ENCODE measurements at regions not wholly inside any gene's neighbourhood (a gene's known extent, or its start where the extent isn't known, plus 50 kb on each side); places are given as distances from the start of the nearest gene placed in this dataset.
A peak's percentile ranks its signal among the peaks of the same experiment; 100 is the strongest.

- no peak for DNase-seq (ENCODE audit: low spot score)
Measured at GRCh38 chr20:24052599-24053275, 64.2 kb upstream of the GGTLC1 start.

DNA sequence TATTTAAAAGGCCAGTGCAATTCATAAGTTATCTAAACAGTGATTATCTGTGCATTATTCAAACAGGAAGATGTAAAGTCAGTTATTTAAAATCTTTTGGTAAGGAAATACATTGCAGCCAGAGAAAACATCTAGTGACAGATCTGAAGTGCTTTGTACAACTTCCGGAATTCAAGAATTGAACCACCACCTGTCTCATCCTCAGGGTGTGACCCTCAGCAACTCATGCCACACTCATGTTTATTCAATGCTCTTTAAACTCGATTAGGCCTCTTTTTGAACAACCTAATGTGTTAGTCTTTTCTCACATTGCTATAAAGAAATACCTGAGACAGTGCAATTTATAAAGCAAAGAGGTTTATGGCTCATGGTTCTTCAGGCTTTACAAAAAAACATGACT, 62.6 kb upstream of the GGTLC1 start:
- no peak for DNase-seq (ENCODE audit: low spot score)

GRCh38 chr20:24050119-24050518, 61.5 kb upstream of the GGTLC1 start:
- no peak for DNase-seq (ENCODE audit: low spot score)

GRCh38 chr20:24049081-24049480, 60.5 kb upstream of the GGTLC1 start:
- no peak for DNase-seq (ENCODE audit: low spot score)

DNA sequence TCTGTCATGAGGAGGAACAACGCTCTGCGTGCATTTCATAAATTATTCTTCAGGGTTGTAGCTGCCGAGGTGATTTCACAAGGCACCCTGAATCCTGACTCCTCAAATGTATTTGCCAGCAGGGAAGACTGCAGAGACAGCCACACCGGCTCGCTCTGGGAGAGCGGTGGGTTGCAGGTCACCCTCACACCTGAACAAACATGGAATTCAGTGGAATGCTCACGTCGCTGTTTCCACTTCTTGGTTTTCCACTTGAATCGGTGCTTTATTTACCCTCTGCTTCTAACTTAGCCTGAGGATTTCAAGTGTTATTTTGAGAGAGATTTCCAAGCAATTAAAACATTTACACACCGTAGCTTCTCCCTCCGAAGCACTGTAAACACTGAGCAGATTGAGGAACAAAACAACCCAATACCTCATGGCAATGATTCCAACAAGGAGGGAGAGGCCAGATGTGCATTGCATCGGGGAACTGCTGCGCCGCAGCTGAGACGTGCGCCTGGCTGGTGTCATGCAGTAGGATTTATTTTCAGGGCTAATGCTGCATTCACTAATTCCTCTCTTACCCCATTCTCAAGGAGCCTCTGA, 59.5 kb upstream of the GGTLC1 start:
- peak; percentile 8 for DNase-seq (ENCODE audit: low spot score)

GRCh38 chr20:24046888-24047287, 58.3 kb upstream of the GGTLC1 start:
- DNase-seq (ENCODE audit: low spot score), result no peak

GRCh38 chr20:24045621-24046318, 57.2 kb upstream of the GGTLC1 start:
- no peak for DNase-seq (ENCODE audit: low spot score)

- DNase-seq (ENCODE audit: low spot score), result peak; percentile 7
Measured at GRCh38 chr20:24043294-24043693, 54.7 kb upstream of the GGTLC1 start.

DNA sequence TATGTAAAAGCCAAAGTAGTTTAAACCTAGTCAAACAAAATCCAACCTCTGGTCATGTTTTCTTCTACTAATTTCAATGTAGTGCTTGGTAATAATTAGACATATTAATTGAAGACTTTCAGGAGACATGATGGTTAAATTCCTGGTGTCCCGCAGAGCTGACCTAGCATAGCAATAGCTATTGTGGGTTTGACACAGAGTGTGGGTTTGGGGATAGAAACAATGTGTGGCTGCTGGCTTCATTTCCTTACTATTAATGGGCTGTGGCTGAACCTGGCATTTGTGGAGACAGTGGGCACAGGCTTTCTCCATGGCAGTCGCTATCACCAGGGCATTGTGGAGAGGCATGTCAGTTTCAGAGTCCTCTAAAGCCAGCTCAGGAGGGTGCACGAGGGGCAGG, 54.1 kb upstream of the GGTLC1 start:
- DNase-seq (ENCODE audit: low spot score), result peak; percentile 14

DNA sequence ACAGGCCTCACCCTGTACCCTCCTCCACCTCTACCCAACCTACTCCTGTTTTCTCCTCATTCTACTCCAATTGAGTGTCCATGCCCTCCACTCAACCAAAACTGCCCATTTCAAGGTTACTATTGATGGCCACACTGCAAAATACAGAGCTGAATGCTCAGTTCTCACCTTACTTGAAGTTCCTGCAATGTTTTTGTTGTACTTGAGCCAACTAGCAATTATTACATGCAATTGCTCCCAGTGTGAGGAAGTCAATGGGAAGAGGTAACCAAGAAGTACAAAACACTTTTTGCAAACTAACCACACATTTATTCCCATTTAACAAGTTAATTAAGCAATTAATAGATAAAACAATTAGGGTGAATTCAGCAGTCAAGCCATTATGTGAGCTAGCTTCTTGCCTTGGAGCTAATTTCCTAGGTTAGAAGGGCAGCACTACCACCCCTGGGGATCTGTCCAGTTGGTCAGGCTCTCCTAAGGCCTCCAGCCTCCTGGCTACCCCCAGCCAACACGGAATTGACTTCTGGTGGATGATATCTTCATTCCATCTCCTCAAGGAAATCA, 52.4 kb upstream of the GGTLC1 start:
- DNase-seq (ENCODE audit: low spot score), result no peak

DNA sequence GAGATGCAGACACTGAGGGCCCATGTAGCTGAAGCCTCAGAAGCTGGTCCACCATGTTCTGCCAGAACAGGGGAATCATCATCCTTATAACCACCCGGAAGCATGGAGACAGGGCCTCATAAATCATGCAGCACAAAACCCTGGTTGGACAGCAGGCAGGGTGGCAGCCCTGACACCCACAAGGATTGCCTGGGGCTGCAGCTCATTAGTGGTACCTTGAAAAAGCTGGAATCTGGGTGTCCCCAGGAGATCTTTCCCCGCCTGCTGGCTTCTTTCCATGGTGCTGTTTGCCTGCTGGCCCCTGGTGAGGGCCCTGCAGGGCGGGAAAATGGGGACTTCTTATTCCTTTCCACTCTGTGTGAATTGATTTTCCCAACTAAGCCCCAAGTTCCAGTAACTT, 50.6 kb upstream of the GGTLC1 start:
- DNase-seq (ENCODE audit: low spot score), result no peak

All from kidney tubule cell (primary cell).